Smooth muscle cell (in vitro differentiated cells): ENCODE measurements at regions not wholly inside any gene's neighbourhood (a gene's known extent, or its start where the extent isn't known, plus 50 kb on each side); places are given as distances from the start of the nearest gene placed in this dataset.

Source experiments
- DNase-seq: peaks from one replicate; lab custom pipeline; 2025; ENCODE audit not compliant: unreplicated experiment; lab: John Stamatoyannopoulos, UW
- H2AFZ ChIP-seq: fragments of 200-600 bp; sonication (generic); 2 replicates; pipeline ENCODE4 v1.6.0; 2016; ENCODE audit warnings: antibody characterized with exemption, low read depth, mild to moderate bottlenecking
- H3F3A ChIP-seq: fragments of 200-600 bp; sonication (generic); 2 replicates; pipeline ENCODE4 v1.6.0; 2017; ENCODE audit warnings: antibody characterized with exemption, low read depth
- H3K27ac ChIP-seq: fragments of 200-600 bp; sonication (generic); 2 replicates; pipeline ENCODE4 v1.5.1; 2016; ENCODE audit warnings: low read depth, mild to moderate bottlenecking
- H3K27me3 ChIP-seq: fragments of 200-600 bp; sonication (generic); 2 replicates; pipeline ENCODE4 v1.6.1; 2016; ENCODE audit warnings: low read depth, mild to moderate bottlenecking
- H3K36me3 ChIP-seq: fragments of 200-600 bp; sonication (generic); 2 replicates; pipeline ENCODE4 v1.5.1; 2016; ENCODE audit warnings: low read depth
- H3K4me1 ChIP-seq: fragments of 200-600 bp; sonication (generic); 2 replicates; pipeline ENCODE4 v1.5.1; 2016; ENCODE audit warnings: low read depth
- H3K4me2 ChIP-seq: fragments of 200-600 bp; sonication (generic); 2 replicates; pipeline ENCODE4 v1.6.0; 2016; ENCODE audit warnings: mild to moderate bottlenecking
- H3K4me3 ChIP-seq: fragments of 200-600 bp; sonication (generic); 2 replicates; pipeline ENCODE4 v1.5.1; 2016; ENCODE audit warnings: mild to moderate bottlenecking
- H3K79me2 ChIP-seq: fragments of 200-600 bp; sonication (generic); 2 replicates; pipeline ENCODE4 v1.6.0; 2016; ENCODE audit warnings: low read depth, mild to moderate bottlenecking
- H3K9ac ChIP-seq: fragments of 200-600 bp; sonication (generic); 2 replicates; pipeline ENCODE4 v1.6.0; 2016; ENCODE audit warnings: low read depth
- H3K9me3 ChIP-seq: fragments of 200-600 bp; sonication (generic); replicated peaks from 2 replicates; pipeline ENCODE4 v1.5.1; 2016; ENCODE audit warnings: low read depth
- H4K20me1 ChIP-seq: fragments of 200-600 bp; sonication (generic); 2 replicates; pipeline ENCODE4 v1.6.0; 2016; ENCODE audit warnings: low read depth
- CTCF ChIP-seq: fragments of 200-600 bp; sonication (generic); IDR thresholded peaks from 2 replicates; pipeline ENCODE4 v1.5.1; 2017; ENCODE audit warnings: borderline replicate concordance, mild to moderate bottlenecking, antibody characterized with exemption; ENCODE audit not compliant: insufficient read depth, poor library complexity, severe bottlenecking
- WGBS: methylation state at CpG from one replicate; pipeline ENCODE4 v1.1.7; 2016; ENCODE audit warnings: low lambda C conversion rate; 5-methylcytosine and 5-hydroxymethylcytosine counted together

GRCh38 chr10:6912021-6912420, 331.9 kb upstream of the PRKCQ start:
- no peaks in the 10 kb centered on the region for H3K36me3 ChIP-seq
- no peak overlapping the region for H3K9ac ChIP-seq
- no peak for TF ChIP-seq CTCF
- peaks cover 12% of the 10 kb centered on the region for H3K27me3 ChIP-seq
- no peak overlapping the region for H3K4me2 ChIP-seq
- no peaks in the 10 kb centered on the region for H3K9me3 ChIP-seq
- no peaks in the 10 kb centered on the region for H3F3A ChIP-seq
- no peaks in the 10 kb centered on the region for H4K20me1 ChIP-seq
- H2AFZ ChIP-seq: no peak overlapping the region
- no peak overlapping the region for H3K4me3 ChIP-seq
- no peak for DNase-seq
- 87% methylated on average over 2 of the region's 2 CpGs for whole genome bisulfite sequencing
- no peak overlapping the region for H3K27ac ChIP-seq
- H3K4me1 ChIP-seq: no peaks in the 10 kb centered on the region
- H3K79me2 ChIP-seq: no peaks in the 10 kb centered on the region

DNA sequence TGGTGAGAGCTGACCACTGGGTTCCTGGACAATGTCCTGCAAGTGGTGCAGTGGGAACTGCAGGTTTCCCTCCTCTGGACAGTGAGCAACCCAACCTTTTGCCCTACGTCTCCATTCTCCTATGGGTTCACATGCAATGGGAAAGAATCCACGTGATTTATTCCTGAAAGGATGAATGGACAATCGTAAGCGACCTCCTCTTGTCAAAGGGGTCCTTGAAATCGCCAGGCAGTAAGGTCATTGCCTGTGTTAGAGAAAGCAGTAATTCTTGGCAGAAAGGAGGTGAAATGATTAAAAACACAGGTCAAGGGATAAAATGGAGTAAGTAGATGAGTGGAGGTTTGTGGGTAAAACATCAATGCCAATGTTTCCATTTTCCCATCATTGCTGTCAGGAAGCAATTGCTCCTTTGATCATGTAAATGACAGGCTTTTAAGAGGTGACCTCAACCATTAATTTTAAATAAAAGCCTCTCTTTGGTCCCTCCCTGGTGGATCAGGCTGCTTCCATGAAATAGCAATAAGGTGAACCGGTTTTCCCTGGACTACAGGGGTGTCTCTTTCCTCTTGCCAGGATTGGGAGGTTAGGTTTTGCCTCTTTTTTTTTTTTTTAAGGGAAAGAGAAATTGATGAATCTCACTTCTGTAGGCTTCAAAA, 330.0 kb upstream of the PRKCQ start:
- Histone ChIP-seq H3K27me3 (peaks cover 2% of the 10 kb centered on the region), H4K20me1 (no peaks in the 10 kb centered on the region), H3K4me2 (no peak overlapping the region), H3K27ac (no peak overlapping the region), H3K79me2 (no peaks in the 10 kb centered on the region), H3F3A (no peaks in the 10 kb centered on the region), H3K4me1 (no peaks in the 10 kb centered on the region), H3K9ac (no peak overlapping the region), H3K9me3 (no peaks in the 10 kb centered on the region), H2AFZ (no peak overlapping the region), H3K4me3 (no peak overlapping the region), H3K36me3 (no peaks in the 10 kb centered on the region)
- DNase-seq: no peak
- TF ChIP-seq CTCF: no peak
- 91% methylated on average over 6 of the region's 6 CpGs for WGBS

- no peak overlapping the region for H3K4me3 ChIP-seq
- WGBS: 86% methylated on average over 4 of the region's 4 CpGs
Measured at GRCh38 chr10:6907877-6908530, 327.9 kb upstream of the PRKCQ start.

More at GRCh38 chr10:6907877-6908530, 327.9 kb upstream of the PRKCQ start:
- no peak for DNase-seq
- Histone ChIP-seq H3K36me3 (no peaks in the 10 kb centered on the region), H3K9me3 (no peaks in the 10 kb centered on the region), H4K20me1 (no peaks in the 10 kb centered on the region), H2AFZ (no peak overlapping the region), H3K9ac (no peak overlapping the region), H3K4me2 (no peak overlapping the region), H3F3A (no peaks in the 10 kb centered on the region), H3K27ac (no peak overlapping the region), H3K27me3 (no peaks in the 10 kb centered on the region), H3K79me2 (no peaks in the 10 kb centered on the region), H3K4me1 (no peaks in the 10 kb centered on the region)
- TF ChIP-seq CTCF: no peak
